ENCODE measurements at regions not wholly inside any gene's neighbourhood (a gene's known extent, or its start where the extent isn't known, plus 50 kb on each side); places are given as distances from the start of the nearest gene placed in this dataset.
A peak's percentile ranks its signal among the peaks of the same experiment; 100 is the strongest.

DNA sequence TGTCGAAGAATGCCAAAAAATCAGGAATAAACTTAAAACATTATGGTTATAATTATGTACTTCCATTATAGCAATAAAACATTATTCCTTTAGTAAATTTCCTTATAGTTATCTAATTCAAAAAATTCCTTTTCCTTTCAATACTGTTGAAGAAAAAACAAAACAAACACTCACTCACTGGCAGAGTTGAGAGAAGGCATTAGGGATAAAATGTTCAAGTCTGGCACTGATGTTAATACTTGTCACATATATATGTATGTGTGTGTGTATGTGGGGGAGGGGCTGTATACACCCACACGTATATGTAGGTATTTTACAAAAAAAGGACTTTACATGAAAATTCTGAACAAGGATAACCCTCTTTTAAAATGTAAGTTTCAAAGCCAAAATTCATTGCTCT is 150.2 kb upstream of the MEOX2 start:
- H3K27me3 Mint-ChIP-seq (ENCODE audit: low read depth, unreplicated experiment) = peaks cover 2% of the 10 kb centered on the region
- H3K4me1 ChIP-seq (ENCODE audit: insufficient read depth, low read length) = no peaks in the 10 kb centered on the region
- H3K36me3 ChIP-seq (ENCODE audit: insufficient read depth, low read length) = no peaks in the 10 kb centered on the region
- H3K27ac Mint-ChIP-seq (ENCODE audit: unreplicated experiment) = no peak overlapping the region
- DNase-seq (ENCODE audit: low read depth) (no peak), FAIRE-seq (no peak)
- H4K20me1 ChIP-seq (ENCODE audit: insufficient read depth, low read length) = no peaks in the 10 kb centered on the region
- no peak overlapping the region for H2AFZ ChIP-seq (ENCODE audit: low read depth, low read length)
- peaks cover 14% of the 10 kb centered on the region for H3K4me1 Mint-ChIP-seq (ENCODE audit: low read depth, unreplicated experiment)
- H3K9me3 ChIP-seq (ENCODE audit: insufficient read depth, low read depth, low read length) = no peaks in the 10 kb centered on the region
- no peaks in the 10 kb centered on the region for H3K36me3 Mint-ChIP-seq (ENCODE audit: low read depth, unreplicated experiment)
- no peak overlapping the region for H3K9ac ChIP-seq (ENCODE audit: low read length)
- TF ChIP-seq EZH2 (IDR thresholded peaks at IDR 0.05; ENCODE audit: insufficient read depth, low read length) (no peak), CTCF (IDR thresholded peaks at IDR 0.05; ENCODE audit: insufficient read depth, low read depth, low read length) (no peak)
- H3K4me2 ChIP-seq (ENCODE audit: low read length) = no peak overlapping the region
- H3K4me3 ChIP-seq (ENCODE audit: insufficient read depth, low read depth, low read length) = no peak overlapping the region
- H3K27me3 ChIP-seq (ENCODE audit: insufficient read depth, low read length) = no peaks in the 10 kb centered on the region
- no peak overlapping the region for H3K4me3 Mint-ChIP-seq (ENCODE audit: unreplicated experiment)
- no peaks in the 10 kb centered on the region for H3K79me2 ChIP-seq (ENCODE audit: insufficient read depth, low read length)
- H3K9me3 Mint-ChIP-seq (ENCODE audit: unreplicated experiment) = no peaks in the 10 kb centered on the region
- no peak overlapping the region for H3K27ac ChIP-seq (ENCODE audit: low read depth, low read length)

DNA sequence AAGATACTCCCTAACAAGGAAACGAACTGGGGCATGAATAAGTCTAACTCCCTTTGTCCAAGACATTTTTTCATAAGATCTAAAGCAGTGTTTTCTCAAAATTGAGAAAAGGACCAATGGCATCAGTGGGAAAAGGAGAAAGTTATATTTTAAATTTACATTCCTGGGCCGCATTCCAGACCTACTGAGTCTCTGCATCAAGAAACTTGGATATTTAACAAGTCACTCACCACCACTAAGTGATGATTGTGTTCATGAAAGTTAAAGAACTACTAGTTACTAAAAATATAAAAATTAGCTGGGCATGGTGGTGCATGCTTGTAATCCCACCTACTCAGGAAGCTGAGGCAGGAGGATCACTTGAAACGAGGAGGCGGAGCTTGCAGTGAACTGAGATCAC is 149.6 kb upstream of the MEOX2 start:
- no peak for TF ChIP-seq CTCF (IDR thresholded peaks at IDR 0.05; ENCODE audit: insufficient read depth, low read depth, low read length)
- TF ChIP-seq EZH2 (IDR thresholded peaks at IDR 0.05; ENCODE audit: insufficient read depth, low read length) = no peak
- Histone ChIP-seq H3K4me3 (ENCODE audit: insufficient read depth, low read depth, low read length) (no peak overlapping the region), H3K4me2 (ENCODE audit: low read length) (no peak overlapping the region), H3K27ac (ENCODE audit: low read depth, low read length) (no peak overlapping the region), H3K36me3 (ENCODE audit: insufficient read depth, low read length) (no peaks in the 10 kb centered on the region), H2AFZ (ENCODE audit: low read depth, low read length) (no peak overlapping the region), H3K4me1 (ENCODE audit: insufficient read depth, low read length) (no peaks in the 10 kb centered on the region), H4K20me1 (ENCODE audit: insufficient read depth, low read length) (no peaks in the 10 kb centered on the region), H3K79me2 (ENCODE audit: insufficient read depth, low read length) (no peaks in the 10 kb centered on the region), H3K9me3 (ENCODE audit: insufficient read depth, low read depth, low read length) (no peaks in the 10 kb centered on the region), H3K9ac (ENCODE audit: low read length) (no peak overlapping the region), H3K27me3 (ENCODE audit: insufficient read depth, low read length) (no peaks in the 10 kb centered on the region)
- DNase-seq (ENCODE audit: low read depth) (peak; percentile 32), FAIRE-seq (no peak)
- peak overlapping the region; percentile 36 for H3K27ac Mint-ChIP-seq (ENCODE audit: unreplicated experiment)
- peaks cover 3% of the 10 kb centered on the region for H3K27me3 Mint-ChIP-seq (ENCODE audit: low read depth, unreplicated experiment)
- H3K36me3 Mint-ChIP-seq (ENCODE audit: low read depth, unreplicated experiment) = no peaks in the 10 kb centered on the region
- H3K4me3 Mint-ChIP-seq (ENCODE audit: unreplicated experiment) = no peak overlapping the region
- H3K4me1 Mint-ChIP-seq (ENCODE audit: low read depth, unreplicated experiment) = peaks cover 14% of the 10 kb centered on the region
- no peaks in the 10 kb centered on the region for H3K9me3 Mint-ChIP-seq (ENCODE audit: unreplicated experiment)

GRCh38 chr7:15834446-15834845 is 148.0 kb upstream of the MEOX2 start:
- Histone ChIP-seq H3K79me2 (ENCODE audit: insufficient read depth, low read length) (no peaks in the 10 kb centered on the region), H3K27ac (ENCODE audit: low read depth, low read length) (no peak overlapping the region), H3K9ac (ENCODE audit: low read length) (no peak overlapping the region), H3K4me3 (ENCODE audit: insufficient read depth, low read depth, low read length) (no peak overlapping the region), H4K20me1 (ENCODE audit: insufficient read depth, low read length) (no peaks in the 10 kb centered on the region), H3K36me3 (ENCODE audit: insufficient read depth, low read length) (no peaks in the 10 kb centered on the region), H3K27me3 (ENCODE audit: insufficient read depth, low read length) (no peaks in the 10 kb centered on the region), H2AFZ (ENCODE audit: low read depth, low read length) (no peak overlapping the region), H3K4me1 (ENCODE audit: insufficient read depth, low read length) (no peaks in the 10 kb centered on the region), H3K4me2 (ENCODE audit: low read length) (no peak overlapping the region), H3K9me3 (ENCODE audit: insufficient read depth, low read depth, low read length) (no peaks in the 10 kb centered on the region)
- Mint-ChIP-seq H3K27ac (ENCODE audit: unreplicated experiment) (no peak overlapping the region), H3K4me1 (ENCODE audit: low read depth, unreplicated experiment) (peaks cover 12% of the 10 kb centered on the region), H3K9me3 (ENCODE audit: unreplicated experiment) (no peaks in the 10 kb centered on the region), H3K36me3 (ENCODE audit: low read depth, unreplicated experiment) (no peaks in the 10 kb centered on the region), H3K27me3 (ENCODE audit: low read depth, unreplicated experiment) (peaks cover 3% of the 10 kb centered on the region), H3K4me3 (ENCODE audit: unreplicated experiment) (no peak overlapping the region)
- DNase-seq (ENCODE audit: low read depth) (no peak), FAIRE-seq (no peak)
- TF ChIP-seq EZH2 (IDR thresholded peaks at IDR 0.05; ENCODE audit: insufficient read depth, low read length) = no peak
- no peak for TF ChIP-seq CTCF (IDR thresholded peaks at IDR 0.05; ENCODE audit: insufficient read depth, low read depth, low read length)

Data from astrocyte (in vitro differentiated cells and primary cell).